A673 (cell line): ENCODE measurements at regions not wholly inside any gene's neighbourhood (a gene's known extent, or its start where the extent isn't known, plus 50 kb on each side); places are given as distances from the start of the nearest gene placed in this dataset.

Experiments used
- EZH2 ChIP-seq: fragments of 200-600 bp; sonication (generic); IDR thresholded peaks from 2 replicates; pipeline ENCODE4 v1.6.1; 2017; ENCODE audit warnings: borderline replicate concordance, low read depth, mild to moderate bottlenecking, mixed read lengths, antibody characterized with exemption, low read length; ENCODE audit not compliant: poor library complexity, severe bottlenecking
- TF ChIP-seq, protein P1 (sequence below): fragments of 300-800, 200-600 bp; sonication (generic); conservative IDR thresholded peaks from 2 replicates; pipeline ENCODE4 v1.5.1; 2017; ENCODE audit warnings: low read depth, mild to moderate bottlenecking, antibody characterized with exemption, low read length, moderate library complexity, mixed read lengths

GRCh38 chr1:226799634-226800281 is 60.7 kb upstream of the ITPKB start:
- TF ChIP-seq, protein P1, sequence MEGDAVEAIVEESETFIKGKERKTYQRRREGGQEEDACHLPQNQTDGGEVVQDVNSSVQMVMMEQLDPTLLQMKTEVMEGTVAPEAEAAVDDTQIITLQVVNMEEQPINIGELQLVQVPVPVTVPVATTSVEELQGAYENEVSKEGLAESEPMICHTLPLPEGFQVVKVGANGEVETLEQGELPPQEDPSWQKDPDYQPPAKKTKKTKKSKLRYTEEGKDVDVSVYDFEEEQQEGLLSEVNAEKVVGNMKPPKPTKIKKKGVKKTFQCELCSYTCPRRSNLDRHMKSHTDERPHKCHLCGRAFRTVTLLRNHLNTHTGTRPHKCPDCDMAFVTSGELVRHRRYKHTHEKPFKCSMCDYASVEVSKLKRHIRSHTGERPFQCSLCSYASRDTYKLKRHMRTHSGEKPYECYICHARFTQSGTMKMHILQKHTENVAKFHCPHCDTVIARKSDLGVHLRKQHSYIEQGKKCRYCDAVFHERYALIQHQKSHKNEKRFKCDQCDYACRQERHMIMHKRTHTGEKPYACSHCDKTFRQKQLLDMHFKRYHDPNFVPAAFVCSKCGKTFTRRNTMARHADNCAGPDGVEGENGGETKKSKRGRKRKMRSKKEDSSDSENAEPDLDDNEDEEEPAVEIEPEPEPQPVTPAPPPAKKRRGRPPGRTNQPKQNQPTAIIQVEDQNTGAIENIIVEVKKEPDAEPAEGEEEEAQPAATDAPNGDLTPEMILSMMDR: no peak
- TF ChIP-seq EZH2: no peak
